Loucy (cell line): ENCODE measurements at regions not wholly inside any gene's neighbourhood (a gene's known extent, or its start where the extent isn't known, plus 50 kb on each side); places are given as distances from the start of the nearest gene placed in this dataset.

ENCODE experiments used
- H2AFZ ChIP-seq: fragments of 200-600 bp; sonication (generic); 2 replicates; pipeline ENCODE4 v1.6.0; 2016; ENCODE audit warnings: antibody characterized with exemption, mild to moderate bottlenecking, low read length, moderate library complexity
- H3F3A ChIP-seq: fragments of 200-600 bp; 2 replicates; pipeline ENCODE4 v1.6.0; 2016; ENCODE audit warnings: antibody characterized with exemption, low read depth, mild to moderate bottlenecking
- H3K27me3 ChIP-seq: fragments of 200-600 bp; sonication (generic); 2 replicates; pipeline ENCODE4 v1.6.1; 2014; ENCODE audit warnings: low read length, mild to moderate bottlenecking; ENCODE audit not compliant: insufficient read depth, poor library complexity, severe bottlenecking
- H3K36me3 ChIP-seq: fragments of 200-600 bp; sonication (generic); 2 replicates; pipeline ENCODE4 v1.6.1; 2016; ENCODE audit warnings: low read length; ENCODE audit not compliant: insufficient read depth
- H3K4me1 ChIP-seq: fragments of 200-600 bp; sonication (generic); 2 replicates; pipeline ENCODE4 v1.5.1; 2014; ENCODE audit warnings: low read length, mild to moderate bottlenecking; ENCODE audit not compliant: insufficient read depth, poor library complexity, severe bottlenecking
- H3K4me2 ChIP-seq: fragments of 200-600 bp; sonication (generic); 2 replicates; pipeline ENCODE4 v1.6.0; 2014; ENCODE audit warnings: antibody characterized with exemption, low read length, low read depth, mild to moderate bottlenecking; ENCODE audit not compliant: poor library complexity, severe bottlenecking
- H3K4me3 ChIP-seq: fragments of 200-600 bp; sonication (generic); 2 replicates; pipeline ENCODE4 v1.5.1; 2014; ENCODE audit warnings: low read length, mild to moderate bottlenecking, mixed read lengths; ENCODE audit not compliant: poor library complexity, severe bottlenecking
- H3K79me2 ChIP-seq: fragments of 200-600 bp; sonication (generic); 2 replicates; pipeline ENCODE4 v1.6.1; 2014; ENCODE audit warnings: low read length; ENCODE audit not compliant: insufficient read depth
- H3K9ac ChIP-seq: fragments of 200-600 bp; sonication (generic); 2 replicates; pipeline ENCODE4 v1.6.0; 2014; ENCODE audit warnings: mild to moderate bottlenecking, low read depth, low read length, moderate library complexity; ENCODE audit not compliant: poor library complexity, severe bottlenecking
- H3K9me2 ChIP-seq: fragments of 200-600 bp; sonication (generic); replicated peaks from 2 replicates; pipeline ENCODE4 v1.6.1; 2016; ENCODE audit warnings: low read depth, low read length, mixed read lengths
- H3K9me3 ChIP-seq: fragments of 200-600 bp; sonication (generic); 2 replicates; pipeline ENCODE4 v1.6.1; 2014; ENCODE audit warnings: mild to moderate bottlenecking, antibody characterized with exemption, low read length, low read depth; ENCODE audit not compliant: insufficient read depth
- H4K20me1 ChIP-seq: fragments of 200-600 bp; sonication (generic); 2 replicates; pipeline ENCODE4 v1.6.0; 2014; ENCODE audit warnings: antibody characterized with exemption, low read length, mild to moderate bottlenecking; ENCODE audit not compliant: insufficient read depth, poor library complexity, severe bottlenecking
- CTCF ChIP-seq: fragments of 200-600 bp; sonication (generic); conservative IDR thresholded peaks from 2 replicates; pipeline ENCODE4 v1.5.1; 2014; ENCODE audit warnings: mild to moderate bottlenecking, antibody characterized with exemption, low read length
- EZH2phosphoT487 ChIP-seq: fragments of 200-600 bp; IDR thresholded peaks from 2 replicates; pipeline ENCODE4 v1.6.1; 2018; ENCODE audit warnings: antibody characterized with exemption, mild to moderate bottlenecking, moderate library complexity, borderline replicate concordance

- Histone ChIP-seq H3K79me2 (no peaks in the 10 kb centered on the region), H3K4me2 (no peak overlapping the region), H3K9me2 (no peaks in the 10 kb centered on the region), H3K4me1 (no peaks in the 10 kb centered on the region), H3K27me3 (no peaks in the 10 kb centered on the region), H3K36me3 (no peaks in the 10 kb centered on the region), H2AFZ (no peak overlapping the region), H3F3A (no peaks in the 10 kb centered on the region), H4K20me1 (no peaks in the 10 kb centered on the region), H3K9ac (no peak overlapping the region), H3K4me3 (no peak overlapping the region), H3K9me3 (no peaks in the 10 kb centered on the region)
- TF ChIP-seq CTCF (no peak), EZH2phosphoT487 (no peak)
Observed at GRCh38 chrX:118257781-118258180, 88.1 kb upstream of the WDR44 start.

- H2AFZ ChIP-seq: no peak overlapping the region
- no peaks in the 10 kb centered on the region for H3K9me3 ChIP-seq
- H4K20me1 ChIP-seq: no peaks in the 10 kb centered on the region
- H3K36me3 ChIP-seq: no peaks in the 10 kb centered on the region
- H3K4me1 ChIP-seq: no peaks in the 10 kb centered on the region
- H3K79me2 ChIP-seq: no peaks in the 10 kb centered on the region
- H3K9me2 ChIP-seq: no peaks in the 10 kb centered on the region
- no peaks in the 10 kb centered on the region for H3F3A ChIP-seq
- H3K4me3 ChIP-seq: no peak overlapping the region
- no peak overlapping the region for H3K9ac ChIP-seq
- TF ChIP-seq CTCF (no peak), EZH2phosphoT487 (no peak)
- no peak overlapping the region for H3K4me2 ChIP-seq
- no peaks in the 10 kb centered on the region for H3K27me3 ChIP-seq
Observed at GRCh38 chrX:118259213-118259612, 86.7 kb upstream of the WDR44 start.

DNA sequence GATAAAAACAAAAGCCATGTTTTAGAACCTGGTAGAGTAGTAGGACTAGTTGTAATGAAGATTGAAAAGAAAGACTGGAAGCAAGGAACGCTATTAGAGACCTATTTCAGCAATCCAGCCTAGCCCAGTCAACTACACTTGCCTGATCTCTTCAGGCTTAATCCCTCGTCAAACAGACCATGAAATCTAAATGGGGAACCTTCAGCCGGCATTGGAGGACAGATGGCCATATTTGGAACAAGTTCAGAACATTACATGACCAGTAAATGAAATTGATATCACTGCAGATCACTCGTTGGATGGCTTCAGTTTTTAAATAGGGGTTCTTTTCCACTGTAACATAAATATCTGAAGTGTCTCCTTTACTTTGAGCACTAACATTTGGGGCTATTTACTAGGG lies 84.8 kb upstream of the WDR44 start:
- no peaks in the 10 kb centered on the region for H3K27me3 ChIP-seq
- H3K79me2 ChIP-seq: no peaks in the 10 kb centered on the region
- no peaks in the 10 kb centered on the region for H3K9me2 ChIP-seq
- no peak overlapping the region for H3K4me2 ChIP-seq
- H2AFZ ChIP-seq: no peak overlapping the region
- no peaks in the 10 kb centered on the region for H4K20me1 ChIP-seq
- H3K4me1 ChIP-seq: no peaks in the 10 kb centered on the region
- H3K36me3 ChIP-seq: no peaks in the 10 kb centered on the region
- no peak for TF ChIP-seq CTCF
- TF ChIP-seq EZH2phosphoT487: no peak
- H3K4me3 ChIP-seq: no peak overlapping the region
- H3F3A ChIP-seq: no peaks in the 10 kb centered on the region
- no peaks in the 10 kb centered on the region for H3K9me3 ChIP-seq
- no peak overlapping the region for H3K9ac ChIP-seq
